GM12891 (cell line): ENCODE measurements at regions not wholly inside any gene's neighbourhood (a gene's known extent, or its start where the extent isn't known, plus 50 kb on each side); places are given as distances from the start of the nearest gene placed in this dataset.

ENCODE experiments used
- POLR2A ChIP-seq: IDR thresholded peaks from 2 replicates; pipeline ENCODE4 v1.6.1; 2011; ENCODE audit warnings: low read depth, low read length, control low read depth
- POLR2AphosphoS5 ChIP-seq: IDR thresholded peaks from 2 replicates; pipeline ENCODE4 v1.6.1; 2011; ENCODE audit warnings: low read depth, low read length, control low read depth
- POU2F2 ChIP-seq: IDR thresholded peaks from 2 replicates; pipeline ENCODE4 v1.6.1; 2011; ENCODE audit warnings: low read depth, mild to moderate bottlenecking, control low read depth, low read length, moderate library complexity
- TAF1 ChIP-seq: IDR thresholded peaks from 2 replicates; pipeline ENCODE4 v1.6.1; 2011; ENCODE audit warnings: low read depth, low read length, control low read depth

DNA sequence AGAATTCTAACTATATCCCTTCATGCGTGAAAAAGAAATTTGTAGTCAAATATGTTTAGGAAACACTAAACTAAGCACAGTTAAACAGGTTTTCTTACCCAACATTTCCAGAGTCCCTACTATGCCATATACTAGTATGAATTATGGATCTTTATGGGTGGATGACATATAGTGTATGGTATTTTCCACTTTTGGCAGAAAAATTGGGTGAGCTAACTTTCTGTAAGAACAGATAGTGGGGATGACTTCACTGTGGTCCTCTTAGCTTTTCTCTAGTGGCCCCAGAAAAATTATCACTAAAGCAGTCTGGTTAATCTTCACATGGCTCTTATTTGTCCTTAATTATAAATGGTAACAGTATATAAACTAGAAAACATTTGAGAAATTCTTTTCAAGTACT, 240.0 kb upstream of the GULP1 start:
- TF ChIP-seq POLR2AphosphoS5 (no peak), POU2F2 (no peak), POLR2A (no peak), TAF1 (no peak)
